HepG2 (cell line): ENCODE measurements at regions not wholly inside any gene's neighbourhood (a gene's known extent, or its start where the extent isn't known, plus 50 kb on each side); places are given as distances from the start of the nearest gene placed in this dataset.

Source experiments
- SNRNP70 ChIP-seq: fragments of 200-400 bp; formaldehyde crosslinking; IDR thresholded peaks from 2 replicates; pipeline ENCODE4 v1.6.1; 2017; ENCODE audit warnings: mild to moderate bottlenecking, low read depth, low read length, moderate library complexity
- SP1 ChIP-seq, 2 experiments: fragments of 450-650 bp in 1 of 2; sonication (generic) in 1 of 2; formaldehyde crosslinking in 1 of 2; IDR thresholded peaks; 2 replicates each; pipeline versions ENCODE4 v1.4.0 to v1.6.1; 2016 to 2020; ENCODE audit warnings: missing genetic modification reagents in 1 of 2
- ZNF256 ChIP-seq: sonication (generic); formaldehyde crosslinking; conservative IDR thresholded peaks from 2 replicates; pipeline ENCODE4 v1.4.0; 2020; ENCODE audit warnings: missing genetic modification reagents
- TF ChIP-seq, protein P1 (sequence below): sonication (generic); formaldehyde crosslinking; IDR thresholded peaks from 2 replicates; pipeline ENCODE4 v1.5.0; 2020; ENCODE audit warnings: mild to moderate bottlenecking, missing genetic modification reagents, moderate library complexity

DNA sequence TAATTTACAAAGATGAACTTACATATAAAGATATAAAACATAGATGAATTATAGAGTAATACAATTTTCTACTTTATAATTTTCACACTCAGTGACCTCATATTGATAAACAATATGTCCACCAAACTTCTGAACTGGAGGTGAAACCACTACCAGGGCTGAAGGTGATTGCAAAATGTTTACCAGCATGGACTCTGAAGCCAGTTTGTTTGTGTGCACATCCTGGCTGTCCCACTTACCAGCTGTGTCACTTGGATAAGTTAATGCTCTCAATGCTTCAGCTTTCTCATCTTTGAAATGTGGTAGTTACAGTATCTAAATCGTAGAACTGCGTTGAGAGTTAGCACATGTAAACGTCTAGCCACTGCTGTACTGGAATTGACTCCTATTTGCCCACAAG lies 392.6 kb downstream of the HNRNPD start:
- TF ChIP-seq, protein P1, sequence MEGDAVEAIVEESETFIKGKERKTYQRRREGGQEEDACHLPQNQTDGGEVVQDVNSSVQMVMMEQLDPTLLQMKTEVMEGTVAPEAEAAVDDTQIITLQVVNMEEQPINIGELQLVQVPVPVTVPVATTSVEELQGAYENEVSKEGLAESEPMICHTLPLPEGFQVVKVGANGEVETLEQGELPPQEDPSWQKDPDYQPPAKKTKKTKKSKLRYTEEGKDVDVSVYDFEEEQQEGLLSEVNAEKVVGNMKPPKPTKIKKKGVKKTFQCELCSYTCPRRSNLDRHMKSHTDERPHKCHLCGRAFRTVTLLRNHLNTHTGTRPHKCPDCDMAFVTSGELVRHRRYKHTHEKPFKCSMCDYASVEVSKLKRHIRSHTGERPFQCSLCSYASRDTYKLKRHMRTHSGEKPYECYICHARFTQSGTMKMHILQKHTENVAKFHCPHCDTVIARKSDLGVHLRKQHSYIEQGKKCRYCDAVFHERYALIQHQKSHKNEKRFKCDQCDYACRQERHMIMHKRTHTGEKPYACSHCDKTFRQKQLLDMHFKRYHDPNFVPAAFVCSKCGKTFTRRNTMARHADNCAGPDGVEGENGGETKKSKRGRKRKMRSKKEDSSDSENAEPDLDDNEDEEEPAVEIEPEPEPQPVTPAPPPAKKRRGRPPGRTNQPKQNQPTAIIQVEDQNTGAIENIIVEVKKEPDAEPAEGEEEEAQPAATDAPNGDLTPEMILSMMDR (CRISPR knock-in tag): no peak
- TF ChIP-seq ZNF256 (CRISPR knock-in tag) (no peak), SP1 (IDR thresholded peaks at IDR 0.05) (no peak), SP1 (CRISPR knock-in tag; IDR thresholded peaks at IDR 0.05) (no peak), SNRNP70 (no peak)
